ENCODE measurements at regions not wholly inside any gene's neighbourhood (a gene's known extent, or its start where the extent isn't known, plus 50 kb on each side); places are given as distances from the start of the nearest gene placed in this dataset.

GRCh38 chr12:87280356-87280755, 748.8 kb downstream of the C12orf50 start:
- Histone ChIP-seq H3K36me3 (replicated peaks in 1 of 2; ENCODE audit: control extremely low read depth in 1 of 2, control insufficient read depth in 1 of 2, extremely low read depth in 1 of 2, insufficient read depth in 2 of 2, low read length in 1 of 2) (no peaks in the 10 kb centered on the region), H3K4me1 (ENCODE audit: control insufficient read depth in 2 of 2, insufficient read depth in 2 of 2, low read length in 2 of 2) (peaks cover 11 to 12% of the 10 kb centered on the region in 2 donors), H4K20me1 (ENCODE audit: control insufficient read depth, insufficient read depth, low read length, poor library complexity, severe bottlenecking) (no peaks in the 10 kb centered on the region), H3K27ac (ENCODE audit: low read length in 2 of 2) (peak overlapping the region; percentile 47 to 56), H3K9me3 (ENCODE audit: control extremely low read depth in 1 of 3, control insufficient read depth in 2 of 3, insufficient read depth in 1 of 3, low read length in 2 of 3) (peaks cover 0 to 2% (median 0%) of the 10 kb centered on the region in 3 donors), H3K79me2 (ENCODE audit: control insufficient read depth, insufficient read depth, low read length) (no peaks in the 10 kb centered on the region), H3K4me2 (replicated peaks; ENCODE audit: low read depth, low read length, poor library complexity, severe bottlenecking) (peak overlapping the region; percentile 46), H3K4me3 (ENCODE audit: control extremely low read depth in 1 of 5, extremely low read depth in 1 of 5, insufficient read depth in 1 of 5, low read depth in 2 of 5, low read length in 4 of 5) (peak overlapping the region in 2 of 5 experiments; percentile 16 to 45), H2AFZ (ENCODE audit: insufficient read depth, low read depth, low read length, poor library complexity, severe bottlenecking) (no peak overlapping the region), H3K27me3 (replicated peaks in 1 of 4; ENCODE audit: control extremely low read depth in 1 of 4, control insufficient read depth in 3 of 4, insufficient read depth in 4 of 4, low read length in 3 of 4) (no peaks in the 10 kb centered on the region), H3K9ac (ENCODE audit: low read length) (peak overlapping the region; percentile 43)
- Mint-ChIP-seq H3K27ac (peak overlapping the region; percentile 64), H3K27me3 (no peaks in the 10 kb centered on the region), H3K4me3 (peak overlapping the region; percentile 46), H3K4me1 (peaks cover 13% of the 10 kb centered on the region), H3K9me3 (ENCODE audit: insufficient read depth) (no peaks in the 10 kb centered on the region)
- WGBS (ENCODE audit: insufficient coverage): no CpG with 5 or more reads among the region's 2 CpGs
- peak; percentile 87 for ATAC-seq (ENCODE audit: low read depth)
- CTCF ChIA-PET: interaction anchor here (0.6 kb wide), 1 partner anchor 380 kb away, joined by 6 read pairs; no protein-coding TSS in a partner anchor
- DNase-seq: peak; percentile 76
- intact Hi-C loops (cut with micrococcal nuclease): no loop called here
- POLR2A ChIA-PET: no interaction called here
- no peak for TF ChIP-seq EZH2 (IDR thresholded peaks at IDR 0.05; ENCODE audit: borderline replicate concordance, insufficient read depth, low read depth, low read length, poor library complexity, severe bottlenecking)
- no peak for TF ChIP-seq CTCF (IDR thresholded peaks at IDR 0.05)

- DNase-seq (peak; percentile 43), ATAC-seq (ENCODE audit: low read depth) (no peak)
- WGBS (ENCODE audit: insufficient coverage): 50% methylated on average over 1 of the region's 4 CpGs
- Histone ChIP-seq H3K36me3 (replicated peaks in 1 of 2; ENCODE audit: control extremely low read depth in 1 of 2, control insufficient read depth in 1 of 2, extremely low read depth in 1 of 2, insufficient read depth in 2 of 2, low read length in 1 of 2) (no peaks in the 10 kb centered on the region), H3K27ac (ENCODE audit: low read length in 2 of 2) (no peak overlapping the region), H2AFZ (ENCODE audit: insufficient read depth, low read depth, low read length, poor library complexity, severe bottlenecking) (no peak overlapping the region), H3K9ac (ENCODE audit: low read length) (no peak overlapping the region), H3K4me2 (replicated peaks; ENCODE audit: low read depth, low read length, poor library complexity, severe bottlenecking) (no peak overlapping the region), H3K4me3 (ENCODE audit: control extremely low read depth in 1 of 5, extremely low read depth in 1 of 5, insufficient read depth in 1 of 5, low read depth in 2 of 5, low read length in 4 of 5) (no peak overlapping the region), H3K9me3 (ENCODE audit: control extremely low read depth in 1 of 3, control insufficient read depth in 2 of 3, insufficient read depth in 1 of 3, low read length in 2 of 3) (no peaks in the 10 kb centered on the region), H3K4me1 (ENCODE audit: control insufficient read depth in 2 of 2, insufficient read depth in 2 of 2, low read length in 2 of 2) (no peaks in the 10 kb centered on the region), H4K20me1 (ENCODE audit: control insufficient read depth, insufficient read depth, low read length, poor library complexity, severe bottlenecking) (no peaks in the 10 kb centered on the region), H3K27me3 (replicated peaks in 1 of 4; ENCODE audit: control extremely low read depth in 1 of 4, control insufficient read depth in 3 of 4, insufficient read depth in 4 of 4, low read length in 3 of 4) (no peaks in the 10 kb centered on the region), H3K79me2 (ENCODE audit: control insufficient read depth, insufficient read depth, low read length) (no peaks in the 10 kb centered on the region)
- ChIA-PET POLR2A (interaction anchor here (0.5 kb wide), 1 partner anchor 33 kb away, joined by 4 read pairs; no protein-coding TSS in a partner anchor), CTCF (no interaction called here)
- H3K9me3 Mint-ChIP-seq (ENCODE audit: insufficient read depth): no peaks in the 10 kb centered on the region
- no peak overlapping the region for H3K4me3 Mint-ChIP-seq
- no peak overlapping the region for H3K27ac Mint-ChIP-seq
- H3K27me3 Mint-ChIP-seq: no peaks in the 10 kb centered on the region
- TF ChIP-seq CTCF (IDR thresholded peaks at IDR 0.05) (peak; percentile 51), EZH2 (IDR thresholded peaks at IDR 0.05; ENCODE audit: borderline replicate concordance, insufficient read depth, low read depth, low read length, poor library complexity, severe bottlenecking) (no peak)
- H3K4me1 Mint-ChIP-seq: peaks cover 2% of the 10 kb centered on the region
- intact Hi-C loops (cut with micrococcal nuclease): no loop called here
Measured at GRCh38 chr12:87274594-87275245, 754.5 kb downstream of the C12orf50 start.

Measured in B cell (primary cell).